Neutrophil (primary cell): ENCODE measurements at regions not wholly inside any gene's neighbourhood (a gene's known extent, or its start where the extent isn't known, plus 50 kb on each side); places are given as distances from the start of the nearest gene placed in this dataset.

ENCODE experiments used
- H3K27ac ChIP-seq: fragments of 200-600 bp; sonication (generic); 2 replicates; pipeline ENCODE4 v1.5.1; 2016; ENCODE audit warnings: mild to moderate bottlenecking, moderate library complexity
- H3K27me3 ChIP-seq: fragments of 200-600 bp; sonication (generic); 2 replicates; pipeline ENCODE4 v1.6.0; 2016; ENCODE audit warnings: mild to moderate bottlenecking
- H3K36me3 ChIP-seq: fragments of 200-600 bp; sonication (generic); 2 replicates; pipeline ENCODE4 v1.5.1; 2017
- H3K4me1 ChIP-seq, 2 experiments: fragments of 200-600 bp in 1 of 2; sonication (generic) in 1 of 2; 1 replicate in 1 of 2; 2 replicates in 1 of 2; pipeline versions ENCODE4 v1.5.1 to v1.6.1; 2013 to 2016; ENCODE audit warnings: low read depth in 1 of 2, low read length in 1 of 2, mild to moderate bottlenecking in 1 of 2, moderate library complexity in 1 of 2; ENCODE audit not compliant: control insufficient read depth in 1 of 2, insufficient read depth in 1 of 2
- H3K4me3 ChIP-seq, 2 experiments: fragments of 200-600 bp in 1 of 2; sonication (generic) in 1 of 2; 1 replicate in 1 of 2; 2 replicates in 1 of 2; pipeline ENCODE4 v1.5.1; 2013 to 2016; ENCODE audit warnings: low read depth in 1 of 2, low read length in 1 of 2, mild to moderate bottlenecking in 1 of 2, moderate library complexity in 1 of 2
- H3K9me3 ChIP-seq: fragments of 200-600 bp; sonication (generic); 2 replicates; pipeline ENCODE4 v1.5.1; 2016
- TF ChIP-seq, protein P1 (sequence below): fragments of 200-600 bp; sonication (generic); IDR thresholded peaks from 2 replicates; pipeline ENCODE4 v1.5.1; 2016; ENCODE audit warnings: antibody characterized with exemption

GRCh38 chr1:163771637-163772036, 449.9 kb downstream of the NUF2 start:
- Histone ChIP-seq H3K4me1 (no peaks in the 10 kb centered on the region), H3K27ac (no peak overlapping the region), H3K9me3 (no peaks in the 10 kb centered on the region), H3K4me3 (no peak overlapping the region), H3K36me3 (no peaks in the 10 kb centered on the region), H3K27me3 (no peaks in the 10 kb centered on the region)
- TF ChIP-seq, protein P1, sequence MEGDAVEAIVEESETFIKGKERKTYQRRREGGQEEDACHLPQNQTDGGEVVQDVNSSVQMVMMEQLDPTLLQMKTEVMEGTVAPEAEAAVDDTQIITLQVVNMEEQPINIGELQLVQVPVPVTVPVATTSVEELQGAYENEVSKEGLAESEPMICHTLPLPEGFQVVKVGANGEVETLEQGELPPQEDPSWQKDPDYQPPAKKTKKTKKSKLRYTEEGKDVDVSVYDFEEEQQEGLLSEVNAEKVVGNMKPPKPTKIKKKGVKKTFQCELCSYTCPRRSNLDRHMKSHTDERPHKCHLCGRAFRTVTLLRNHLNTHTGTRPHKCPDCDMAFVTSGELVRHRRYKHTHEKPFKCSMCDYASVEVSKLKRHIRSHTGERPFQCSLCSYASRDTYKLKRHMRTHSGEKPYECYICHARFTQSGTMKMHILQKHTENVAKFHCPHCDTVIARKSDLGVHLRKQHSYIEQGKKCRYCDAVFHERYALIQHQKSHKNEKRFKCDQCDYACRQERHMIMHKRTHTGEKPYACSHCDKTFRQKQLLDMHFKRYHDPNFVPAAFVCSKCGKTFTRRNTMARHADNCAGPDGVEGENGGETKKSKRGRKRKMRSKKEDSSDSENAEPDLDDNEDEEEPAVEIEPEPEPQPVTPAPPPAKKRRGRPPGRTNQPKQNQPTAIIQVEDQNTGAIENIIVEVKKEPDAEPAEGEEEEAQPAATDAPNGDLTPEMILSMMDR: no peak

DNA sequence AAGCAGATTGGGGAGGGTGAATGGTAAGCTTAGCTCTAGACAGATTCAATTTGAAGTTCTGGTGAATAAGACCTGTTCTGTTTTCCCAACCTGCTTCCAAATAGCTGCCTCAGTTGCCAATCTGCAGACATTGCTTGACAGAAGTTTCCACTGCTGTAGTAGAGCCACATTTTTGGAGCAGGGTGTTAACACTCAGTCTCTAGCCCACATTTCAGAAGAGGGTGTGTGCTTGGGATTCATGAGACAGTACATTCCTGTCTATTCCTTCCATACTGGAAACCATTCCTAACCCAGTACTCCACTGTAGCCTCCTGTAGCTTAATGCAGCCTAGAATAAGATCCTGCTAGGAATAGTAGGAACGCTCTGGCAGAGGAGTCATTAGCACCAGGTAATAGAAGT, 450.5 kb downstream of the NUF2 start:
- Histone ChIP-seq H3K4me1 (no peaks in the 10 kb centered on the region), H3K36me3 (no peaks in the 10 kb centered on the region), H3K27ac (no peak overlapping the region), H3K4me3 (no peak overlapping the region), H3K27me3 (no peaks in the 10 kb centered on the region), H3K9me3 (no peaks in the 10 kb centered on the region)
- TF ChIP-seq, protein P1: no peak

DNA sequence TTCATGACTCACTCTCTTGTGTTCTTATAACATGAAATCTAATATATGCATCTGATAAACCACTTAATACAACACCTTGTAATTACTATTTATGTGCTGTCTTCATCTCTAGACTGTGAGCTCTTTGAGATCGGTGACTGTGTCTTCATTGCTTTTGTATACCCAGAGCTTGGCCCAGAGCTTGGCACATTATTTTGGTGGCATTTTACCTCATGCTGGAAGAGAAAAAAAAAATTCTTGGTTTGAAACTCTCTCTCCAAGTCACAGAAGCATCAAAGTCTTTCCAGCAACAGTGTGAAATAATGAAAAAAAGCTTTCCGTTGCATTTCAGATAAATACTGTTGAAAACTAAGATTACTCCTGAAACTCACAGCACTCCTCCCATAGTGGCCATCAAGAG, 451.6 kb downstream of the NUF2 start:
- no peaks in the 10 kb centered on the region for H3K9me3 ChIP-seq
- H3K27ac ChIP-seq: no peak overlapping the region
- H3K27me3 ChIP-seq: no peaks in the 10 kb centered on the region
- H3K4me1 ChIP-seq: no peaks in the 10 kb centered on the region
- no peaks in the 10 kb centered on the region for H3K36me3 ChIP-seq
- no peak overlapping the region for H3K4me3 ChIP-seq
- TF ChIP-seq, protein P1: no peak

DNA sequence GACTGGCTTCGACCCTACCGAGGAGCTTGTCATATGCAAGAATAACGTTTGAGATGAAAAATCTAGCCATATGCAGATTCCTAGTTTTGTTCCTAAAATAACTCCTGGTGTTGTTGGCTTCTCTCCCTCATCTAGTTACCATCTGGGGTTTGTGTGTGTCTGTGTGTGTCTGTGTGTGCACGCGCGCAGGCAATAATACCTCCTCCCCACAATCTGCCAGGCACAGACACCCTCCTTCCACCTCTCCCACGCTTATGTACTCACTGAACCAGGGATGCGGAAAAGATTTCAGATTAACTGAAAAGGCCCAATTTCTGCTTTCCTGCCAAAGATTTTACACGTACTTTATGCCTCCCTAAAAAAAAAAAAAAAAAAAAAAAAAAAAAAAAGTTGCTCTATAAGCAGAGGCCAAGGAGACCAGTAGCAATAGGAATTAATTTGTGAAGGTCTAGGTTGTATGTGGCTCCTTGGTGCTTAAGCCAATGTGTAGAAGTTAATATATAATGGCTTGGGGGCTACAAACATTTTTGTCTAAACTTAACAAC, 452.7 kb downstream of the NUF2 start:
- H3K27me3 ChIP-seq: no peaks in the 10 kb centered on the region
- no peaks in the 10 kb centered on the region for H3K36me3 ChIP-seq
- H3K9me3 ChIP-seq: no peaks in the 10 kb centered on the region
- TF ChIP-seq, protein P1: no peak
- H3K4me1 ChIP-seq: no peaks in the 10 kb centered on the region
- no peak overlapping the region for H3K27ac ChIP-seq
- H3K4me3 ChIP-seq: no peak overlapping the region

GRCh38 chr1:163774978-163775620, 453.3 kb downstream of the NUF2 start:
- no peak overlapping the region for H3K4me3 ChIP-seq
- TF ChIP-seq, protein P1: no peak
- no peaks in the 10 kb centered on the region for H3K4me1 ChIP-seq
- no peaks in the 10 kb centered on the region for H3K36me3 ChIP-seq
- H3K27me3 ChIP-seq: no peaks in the 10 kb centered on the region
- H3K27ac ChIP-seq: no peak overlapping the region
- H3K9me3 ChIP-seq: no peaks in the 10 kb centered on the region
